D721Med (cell line): ENCODE measurements at regions not wholly inside any gene's neighbourhood (a gene's known extent, or its start where the extent isn't known, plus 50 kb on each side); places are given as distances from the start of the nearest gene placed in this dataset.
"Not testable (repeated sequence)": the region's sequence is repeated elsewhere in the genome, so short reads cannot be mapped to it uniquely, and the experiment has no call there.

Source experiments
- DNase-seq: peaks from one replicate; pipeline ENCODE4 v3.0.0; 2011; ENCODE audit warnings: low spot score; ENCODE audit not compliant: insufficient read length
- FAIRE-seq: peaks from 2 replicates; lab custom pipeline; 2011; peaks lifted over from hg19 to GRCh38; lab: Jason Lieb, UNC
- TF ChIP-seq, protein P1 (sequence below): IDR thresholded peaks from 2 replicates; pipeline ENCODE4 v1.5.1; 2012; ENCODE audit warnings: mild to moderate bottlenecking, control low read depth; ENCODE audit not compliant: insufficient read depth; ENCODE audit errors: missing control alignments

GRCh38 chr5:109997161-109997560 lies 307.4 kb downstream of the MAN2A1 start:
- DNase-seq (no peak), FAIRE-seq (no peak)
- TF ChIP-seq, protein P1, sequence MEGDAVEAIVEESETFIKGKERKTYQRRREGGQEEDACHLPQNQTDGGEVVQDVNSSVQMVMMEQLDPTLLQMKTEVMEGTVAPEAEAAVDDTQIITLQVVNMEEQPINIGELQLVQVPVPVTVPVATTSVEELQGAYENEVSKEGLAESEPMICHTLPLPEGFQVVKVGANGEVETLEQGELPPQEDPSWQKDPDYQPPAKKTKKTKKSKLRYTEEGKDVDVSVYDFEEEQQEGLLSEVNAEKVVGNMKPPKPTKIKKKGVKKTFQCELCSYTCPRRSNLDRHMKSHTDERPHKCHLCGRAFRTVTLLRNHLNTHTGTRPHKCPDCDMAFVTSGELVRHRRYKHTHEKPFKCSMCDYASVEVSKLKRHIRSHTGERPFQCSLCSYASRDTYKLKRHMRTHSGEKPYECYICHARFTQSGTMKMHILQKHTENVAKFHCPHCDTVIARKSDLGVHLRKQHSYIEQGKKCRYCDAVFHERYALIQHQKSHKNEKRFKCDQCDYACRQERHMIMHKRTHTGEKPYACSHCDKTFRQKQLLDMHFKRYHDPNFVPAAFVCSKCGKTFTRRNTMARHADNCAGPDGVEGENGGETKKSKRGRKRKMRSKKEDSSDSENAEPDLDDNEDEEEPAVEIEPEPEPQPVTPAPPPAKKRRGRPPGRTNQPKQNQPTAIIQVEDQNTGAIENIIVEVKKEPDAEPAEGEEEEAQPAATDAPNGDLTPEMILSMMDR: no peak

DNA sequence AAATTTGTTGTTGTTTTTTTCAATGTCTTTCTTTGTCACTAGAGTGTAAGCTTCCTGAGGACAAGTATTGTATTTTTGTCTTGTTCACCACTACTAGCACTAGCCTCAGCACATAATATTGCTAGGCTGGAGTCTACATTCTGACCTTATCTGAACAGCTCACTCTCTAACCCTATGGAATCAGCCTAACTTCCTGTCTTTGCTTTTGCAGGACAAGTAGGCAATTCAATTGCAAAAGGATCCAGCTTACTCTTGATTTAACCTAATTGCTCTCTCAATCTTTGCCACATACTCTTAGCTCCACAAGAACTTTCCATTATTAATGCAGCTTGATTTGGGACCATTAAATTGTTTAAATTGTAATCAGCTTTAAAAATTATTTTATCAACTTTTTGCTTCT lies 308.5 kb downstream of the MAN2A1 start:
- FAIRE-seq (no peak), DNase-seq (no peak)
- TF ChIP-seq, protein P1: no peak

DNA sequence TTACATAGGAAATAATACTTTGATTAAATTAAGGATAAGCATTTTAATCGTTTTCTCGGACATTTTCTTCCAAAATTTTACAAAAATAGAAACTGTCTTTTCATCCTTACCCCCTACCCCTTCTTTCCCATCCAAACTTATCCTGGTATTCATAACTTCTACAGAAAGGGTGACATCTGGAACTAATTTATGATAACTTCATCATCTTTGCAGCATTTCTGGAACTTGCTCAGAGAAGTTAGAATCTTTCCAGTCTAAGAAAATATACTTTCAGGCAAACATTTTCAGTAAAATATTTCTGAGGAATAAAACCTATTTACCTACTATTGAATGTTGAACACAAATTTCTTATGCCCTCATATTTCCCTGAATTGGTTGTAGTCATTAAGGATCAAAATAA lies 309.0 kb downstream of the MAN2A1 start:
- TF ChIP-seq, protein P1: no peak
- no peak for FAIRE-seq
- no peak for DNase-seq

DNA sequence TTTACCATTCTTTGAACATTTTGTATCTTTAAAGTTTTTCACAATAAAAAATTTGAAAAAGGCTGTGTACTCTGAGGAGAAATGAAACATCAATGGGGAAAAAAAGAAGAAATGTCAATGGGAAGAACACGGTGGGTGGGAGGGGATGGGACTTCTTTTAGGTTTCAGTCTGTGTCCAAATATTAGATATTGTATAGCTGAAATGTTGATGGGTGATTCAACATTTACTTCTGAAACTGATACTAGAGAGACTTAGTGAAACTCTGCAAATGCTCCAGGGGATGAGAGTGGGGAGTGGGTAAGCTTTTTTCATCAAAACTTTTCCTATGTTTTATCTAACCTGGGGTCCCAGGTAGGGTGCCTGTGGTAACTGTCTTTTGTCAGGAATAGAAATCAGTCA lies 311.9 kb downstream of the MAN2A1 start:
- DNase-seq (no peak), FAIRE-seq (no peak)
- TF ChIP-seq, protein P1: no peak

- TF ChIP-seq, protein P1: no peak
- no peak for FAIRE-seq
Observed at GRCh38 chr5:110002652-110003051, 312.9 kb downstream of the MAN2A1 start.

GRCh38 chr5:110005907-110006562 lies 316.3 kb downstream of the MAN2A1 start:
- DNase-seq, FAIRE-seq: not testable (repeated sequence)

More at GRCh38 chr5:110002652-110003051, 312.9 kb downstream of the MAN2A1 start:
- no peak for DNase-seq

- TF ChIP-seq, protein P1: no peak
- DNase-seq (no peak), FAIRE-seq (no peak)
Observed at GRCh38 chr5:110007101-110007500, 317.4 kb downstream of the MAN2A1 start.
